DMS153 (cell line): ENCODE measurements at regions not wholly inside any gene's neighbourhood (a gene's known extent, or its start where the extent isn't known, plus 50 kb on each side); places are given as distances from the start of the nearest gene placed in this dataset.

ENCODE experiments used
- DNase-seq: peaks from one replicate; lab custom pipeline; 2025; lab: John Stamatoyannopoulos, UW

DNA sequence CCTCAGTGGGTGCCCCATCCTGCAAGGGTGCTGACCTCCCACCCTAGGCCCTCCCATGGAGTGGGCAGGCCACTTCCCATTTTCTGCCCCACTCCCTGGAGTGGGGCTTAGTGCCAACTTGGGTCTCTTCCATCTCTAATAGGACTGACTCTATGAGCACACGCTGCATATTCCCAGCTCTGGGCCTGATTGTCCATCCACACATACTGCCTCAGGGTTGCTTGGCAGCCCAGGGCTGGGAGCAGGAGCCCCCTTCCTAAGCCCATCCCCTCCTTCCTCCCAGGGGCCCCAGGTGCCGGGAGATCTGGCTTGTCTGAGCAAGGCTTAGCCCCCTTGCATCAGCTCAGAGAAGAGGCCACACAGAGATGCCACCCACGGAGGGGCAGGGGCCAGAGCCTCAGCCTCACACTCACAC lies 55.1 kb downstream of the PJA1 start:
- DNase-seq, result no peak

DNA sequence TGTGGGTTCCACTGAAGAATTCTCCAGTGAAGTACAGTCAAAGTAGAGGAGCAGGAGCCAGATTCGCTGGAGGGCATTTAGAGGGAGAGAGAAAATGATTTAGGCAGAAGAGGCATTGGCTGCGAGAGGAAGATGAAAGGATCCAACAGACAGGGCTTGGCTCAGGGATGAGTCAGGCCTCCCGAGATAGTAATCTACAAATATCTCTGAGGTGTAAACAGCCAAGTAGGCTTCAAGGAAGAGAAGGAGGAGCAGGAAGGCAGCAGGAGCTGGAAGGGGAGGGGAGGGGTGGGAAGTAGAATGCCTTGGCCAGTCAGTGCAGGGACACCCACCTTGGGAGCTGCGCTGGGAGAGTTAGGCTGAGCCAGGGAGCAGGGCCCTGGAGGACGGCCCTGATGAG lies 55.5 kb downstream of the PJA1 start:
- no peak for DNase-seq

DNA sequence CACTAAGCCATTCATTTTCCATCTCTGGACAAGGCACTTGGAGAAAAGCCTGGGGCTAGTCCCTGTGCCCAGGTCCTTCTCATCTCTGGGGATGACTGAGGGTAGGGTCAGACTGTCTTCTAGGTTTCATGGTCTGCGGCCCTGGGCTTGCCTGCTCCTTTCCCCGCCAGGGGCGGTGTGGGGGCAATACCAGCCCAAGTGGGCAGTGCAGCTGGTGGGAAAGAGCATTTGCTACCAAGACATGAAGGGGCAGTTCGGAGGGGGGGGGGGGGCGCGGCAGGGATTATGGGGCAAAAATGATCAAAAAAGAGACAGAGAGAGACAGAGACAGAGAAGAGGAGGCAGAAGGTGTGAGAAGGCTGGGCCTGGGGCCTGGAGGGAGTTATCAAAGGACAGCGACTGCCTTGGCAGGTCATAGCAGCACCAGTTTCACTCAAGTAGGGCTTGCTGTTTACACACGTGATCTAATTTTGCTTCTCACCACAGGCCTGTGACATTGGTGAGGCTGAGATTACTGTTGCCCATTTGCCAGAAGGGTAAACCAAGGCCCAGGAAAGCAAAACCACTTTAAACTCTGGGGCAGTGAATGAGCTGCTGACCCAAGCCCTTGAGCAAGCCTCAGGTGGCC lies 56.1 kb downstream of the PJA1 start:
- DNase-seq, result no peak

DNA sequence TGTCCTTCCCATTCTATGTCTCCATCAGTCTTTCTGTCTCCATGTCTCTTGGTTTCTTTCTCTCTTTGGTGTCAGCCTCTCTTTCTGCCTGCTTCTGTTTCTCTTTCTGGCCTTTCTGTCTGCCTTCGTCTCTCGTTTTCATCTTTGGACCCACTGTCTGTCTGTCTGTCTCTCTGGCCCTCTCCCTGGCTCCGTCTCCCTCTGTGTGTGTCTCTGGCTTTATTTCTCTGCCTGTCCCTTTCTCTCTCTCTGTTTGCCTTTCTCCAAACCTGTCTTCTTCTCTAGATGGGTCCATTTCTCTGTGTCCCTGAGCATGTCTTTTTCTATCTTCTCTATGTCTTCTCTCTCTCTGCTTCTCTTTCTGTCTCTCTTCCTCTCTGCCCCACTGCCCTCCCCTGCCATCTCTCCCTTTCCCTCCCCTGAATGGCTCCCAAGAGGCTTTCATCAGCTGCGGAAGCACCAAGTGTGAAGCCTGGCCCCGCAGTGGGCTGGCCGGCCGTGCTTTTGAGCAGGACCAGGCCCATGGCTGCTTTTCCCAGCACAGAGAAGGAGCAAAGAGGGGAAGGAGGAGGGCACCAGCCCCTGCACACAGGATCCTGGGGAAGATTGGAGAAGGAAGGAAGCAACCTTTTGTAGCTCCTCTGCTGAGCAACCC lies 57.4 kb downstream of the PJA1 start:
- no peak for DNase-seq

DNA sequence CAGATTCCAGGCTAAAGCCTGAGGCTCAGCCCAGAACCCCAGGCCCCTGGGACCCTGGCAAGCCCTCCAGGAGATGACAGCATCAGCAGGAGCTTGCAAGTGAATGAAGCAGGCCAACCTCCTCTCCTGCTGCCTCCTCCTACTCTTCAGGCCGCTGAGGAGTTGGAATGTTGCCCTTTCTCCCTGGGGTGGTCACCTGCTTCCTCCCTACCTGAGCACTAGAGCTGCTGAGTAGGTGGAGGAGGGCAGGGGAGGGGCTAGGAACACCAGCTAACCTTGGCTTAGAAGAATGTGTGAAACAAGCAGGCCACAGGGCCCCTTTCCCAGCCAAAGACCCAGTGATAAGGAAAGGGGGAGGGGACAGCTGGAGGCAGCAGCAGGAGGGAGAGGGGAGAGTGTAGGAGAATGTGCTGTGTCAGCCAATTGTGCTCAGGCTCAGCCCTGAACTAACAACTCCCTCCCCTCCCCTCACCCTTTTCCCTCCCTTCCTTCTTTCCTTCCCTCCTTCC lies 58.0 kb downstream of the PJA1 start:
- no peak for DNase-seq

DNA sequence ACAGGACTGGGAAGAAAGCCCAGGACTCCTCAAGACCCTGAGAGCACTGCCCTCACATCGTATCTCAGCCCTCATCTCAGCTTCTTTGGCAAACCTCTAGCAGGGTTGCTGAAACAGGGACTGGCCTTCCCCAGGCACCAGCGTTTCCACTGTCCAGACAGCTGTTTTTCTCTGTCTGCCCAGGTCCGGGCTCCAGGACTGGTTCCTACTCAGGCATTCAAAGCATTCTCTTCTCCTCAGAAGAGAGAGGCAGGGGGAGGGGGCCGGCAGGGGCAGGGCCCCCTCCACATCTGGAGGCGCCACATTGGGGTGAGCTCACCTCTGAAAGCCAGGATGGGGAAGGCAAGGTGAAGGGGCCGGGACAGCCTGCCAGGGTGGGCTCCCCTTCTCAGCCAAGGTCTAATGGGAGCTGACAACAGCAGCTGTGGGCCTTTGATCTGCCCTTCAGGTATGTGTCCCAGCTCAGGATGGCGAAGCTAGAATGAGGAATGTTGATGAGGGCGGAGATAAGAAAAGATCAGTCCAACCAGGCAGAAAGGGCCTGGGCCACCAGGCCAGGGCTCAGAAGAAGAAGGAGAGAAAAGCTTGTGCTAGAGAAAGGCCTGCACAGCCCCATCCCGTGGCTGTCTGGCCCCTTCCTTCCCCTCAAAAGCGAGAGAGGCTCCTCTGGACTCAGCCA lies 60.4 kb downstream of the PJA1 start:
- DNase-seq, result no peak

DNA sequence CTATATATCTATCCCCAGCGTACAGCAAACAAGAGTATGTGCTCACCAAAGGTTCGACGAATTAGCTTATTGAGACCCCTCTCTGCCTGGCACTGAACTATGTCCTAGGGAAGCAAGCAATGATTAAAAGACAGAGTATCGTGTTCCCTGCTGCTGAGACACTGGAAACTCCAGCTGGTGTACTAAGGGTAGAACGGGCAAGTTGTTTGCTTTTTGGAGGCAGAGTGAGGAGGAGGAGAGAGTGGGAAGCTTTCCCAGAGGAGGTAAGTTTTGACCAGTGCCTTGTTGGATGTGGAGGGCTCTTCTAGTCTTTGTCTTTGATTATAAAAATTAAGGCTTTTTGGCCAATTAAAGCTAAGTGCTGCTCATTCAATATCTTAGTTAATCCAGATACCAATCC lies 61.7 kb downstream of the PJA1 start:
- no peak for DNase-seq

DNA sequence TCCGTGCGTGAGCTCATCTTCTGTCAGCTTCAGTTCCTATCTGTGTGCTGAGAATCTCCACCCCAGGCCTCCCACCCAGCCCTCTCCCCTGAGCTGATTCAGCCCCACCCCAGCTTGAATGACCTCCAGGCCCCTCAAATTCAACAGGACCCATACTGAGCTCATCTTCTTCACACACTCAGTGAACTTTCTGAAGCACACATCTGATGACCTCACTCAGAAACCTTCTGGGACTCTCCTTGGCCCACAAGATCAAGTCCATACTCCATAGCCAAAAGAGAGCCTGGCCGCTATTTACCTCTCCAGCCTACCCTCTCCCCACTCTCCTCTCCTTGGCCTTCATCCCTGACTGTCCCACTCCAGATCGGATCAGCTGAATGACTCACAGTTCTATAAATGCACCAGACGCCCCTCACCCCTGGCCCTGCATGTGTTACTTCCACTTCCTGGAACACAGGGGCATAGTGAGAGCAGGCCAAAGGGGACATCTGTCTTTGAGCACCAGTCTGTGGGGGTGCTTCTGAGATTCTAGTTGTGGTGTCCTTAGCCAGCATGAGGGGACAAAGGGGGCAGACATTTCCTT lies 62.5 kb downstream of the PJA1 start:
- DNase-seq, result no peak

DNA sequence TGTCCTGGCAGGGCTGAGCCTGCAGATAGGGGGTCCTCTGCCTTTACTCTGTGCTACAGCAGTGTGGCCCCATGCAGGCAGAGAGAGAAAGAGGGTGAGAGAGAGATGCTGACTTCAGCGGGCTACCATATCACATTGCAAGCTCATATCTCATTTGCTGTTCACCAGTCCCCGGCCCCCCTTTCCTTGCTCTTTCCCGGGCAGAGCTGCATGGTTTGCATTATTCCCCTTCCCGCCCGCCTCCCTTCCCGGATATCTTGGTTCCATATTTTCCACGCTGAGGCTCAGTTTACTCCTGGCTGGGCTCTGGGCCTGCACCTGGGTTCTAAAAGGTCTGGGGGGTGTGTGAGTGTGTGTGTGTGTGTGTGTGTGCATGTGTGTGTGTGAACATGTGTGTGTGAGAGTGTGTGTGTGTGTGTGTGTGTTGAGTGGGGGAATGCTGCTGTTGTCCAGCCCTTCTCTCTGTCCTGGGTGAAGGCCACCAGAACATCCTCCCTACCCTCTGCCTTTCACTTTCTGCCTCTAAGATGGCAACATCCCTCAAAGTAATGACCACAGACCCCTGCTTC lies 63.5 kb downstream of the PJA1 start:
- no peak for DNase-seq

DNA sequence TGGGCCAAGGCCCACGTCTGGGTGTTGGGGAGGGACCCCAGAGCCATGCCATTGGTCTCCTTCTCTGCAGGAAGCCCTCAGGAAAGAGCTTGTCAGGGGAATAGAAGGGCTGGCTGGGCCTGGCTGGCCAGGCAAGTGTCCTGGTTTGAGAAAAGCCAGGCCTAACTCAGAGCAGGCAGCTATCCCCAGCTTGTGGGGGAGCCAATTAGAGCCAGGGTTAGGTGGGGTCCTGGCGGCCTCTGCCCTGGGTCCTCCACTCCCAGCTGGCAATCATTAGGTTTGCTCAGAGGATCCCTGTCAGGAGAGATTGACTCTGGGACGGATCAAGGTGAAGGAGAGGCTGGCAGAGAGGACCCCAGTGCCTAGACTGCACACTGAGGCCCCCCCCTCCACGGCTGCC lies 64.8 kb downstream of the PJA1 start:
- no peak for DNase-seq

DNA sequence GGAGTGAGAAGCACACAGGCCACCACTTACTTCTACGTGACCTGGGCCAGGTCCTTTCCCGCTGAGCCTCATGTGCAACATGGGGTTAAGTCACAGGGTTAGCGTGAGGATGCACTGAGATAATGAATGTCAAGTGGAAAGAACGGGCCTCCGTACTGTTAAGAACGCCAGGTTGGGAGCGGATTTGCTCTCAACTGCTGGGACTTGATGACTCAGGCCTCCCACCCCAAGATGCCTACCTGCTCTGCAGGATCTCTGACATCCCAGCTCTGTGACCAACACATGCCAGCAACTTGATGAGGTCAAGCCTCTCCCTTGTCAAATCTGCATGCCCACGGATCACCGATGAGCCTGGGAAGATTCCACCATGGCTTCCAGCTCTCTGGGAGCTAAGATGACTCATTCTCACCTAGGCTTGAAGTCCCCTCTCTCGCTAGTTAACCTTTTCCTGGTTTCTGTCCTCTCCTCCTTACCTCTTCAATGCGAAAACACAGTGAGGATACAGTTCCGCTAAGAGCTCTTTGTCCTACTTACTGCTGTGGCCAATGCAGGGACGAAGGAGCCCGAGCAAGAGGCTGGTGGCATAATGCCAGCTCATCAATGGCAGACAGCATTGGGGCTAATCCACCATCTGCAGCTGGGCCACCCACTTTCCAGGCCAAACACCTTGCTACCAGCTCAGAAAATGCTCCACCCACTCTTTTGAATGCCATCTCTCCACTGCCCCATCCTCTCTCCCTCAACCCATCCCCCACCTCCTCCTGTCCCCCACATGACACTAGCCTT lies 67.6 kb downstream of the PJA1 start:
- no peak for DNase-seq

DNA sequence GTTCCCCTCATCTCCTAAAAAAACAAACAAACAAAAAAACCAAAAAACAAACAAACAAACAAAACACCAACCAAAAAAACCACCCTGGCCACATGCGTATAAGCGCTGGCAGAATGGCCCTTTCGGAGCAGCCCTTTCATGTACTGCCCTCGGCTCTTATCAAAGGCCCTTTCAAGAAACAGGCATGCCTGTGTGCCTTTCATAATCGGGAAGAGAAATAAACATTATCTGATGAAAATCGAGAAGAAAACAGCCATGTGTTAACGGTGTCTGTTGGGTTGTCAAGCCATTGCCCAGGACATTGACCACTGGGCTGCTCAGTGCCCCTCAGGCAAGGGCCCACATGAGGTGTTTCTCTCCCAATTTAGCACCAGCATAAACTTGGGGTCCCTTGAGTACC lies 68.3 kb downstream of the PJA1 start:
- no peak for DNase-seq

DNA sequence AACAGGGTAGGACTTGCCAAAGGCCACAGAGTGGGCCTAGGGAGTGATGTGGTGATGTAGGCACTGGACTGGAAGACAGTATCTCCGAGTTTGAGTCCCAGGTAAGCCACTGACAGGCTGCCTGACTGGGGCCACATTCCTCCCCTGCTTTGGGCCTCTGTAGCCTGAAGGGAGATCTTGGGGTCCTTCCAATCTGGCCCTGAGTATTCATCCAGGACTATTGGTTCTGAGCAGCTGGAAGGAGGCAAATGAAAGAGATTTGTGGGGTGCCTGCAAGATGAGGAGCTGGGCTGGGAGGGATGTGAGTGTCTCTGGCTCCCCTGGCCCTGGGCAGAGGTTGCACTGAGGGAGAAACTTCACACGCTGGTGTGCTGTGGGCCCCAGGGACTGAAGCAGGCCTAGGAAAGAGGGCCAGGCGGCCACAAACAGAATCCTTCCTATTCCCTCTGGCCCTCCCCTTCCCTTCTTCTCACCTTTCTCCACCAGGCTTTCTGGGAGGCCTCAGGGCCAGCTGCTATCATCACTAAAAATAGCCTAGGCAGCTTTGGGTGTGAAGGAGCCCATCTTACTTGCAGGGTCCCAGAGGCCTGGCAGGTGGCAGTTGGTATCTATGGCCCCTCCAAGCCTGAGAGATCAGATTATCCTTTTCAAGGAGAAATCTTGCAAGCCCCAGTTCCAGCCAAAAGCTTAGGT lies 70.1 kb downstream of the PJA1 start:
- no peak for DNase-seq

DNA sequence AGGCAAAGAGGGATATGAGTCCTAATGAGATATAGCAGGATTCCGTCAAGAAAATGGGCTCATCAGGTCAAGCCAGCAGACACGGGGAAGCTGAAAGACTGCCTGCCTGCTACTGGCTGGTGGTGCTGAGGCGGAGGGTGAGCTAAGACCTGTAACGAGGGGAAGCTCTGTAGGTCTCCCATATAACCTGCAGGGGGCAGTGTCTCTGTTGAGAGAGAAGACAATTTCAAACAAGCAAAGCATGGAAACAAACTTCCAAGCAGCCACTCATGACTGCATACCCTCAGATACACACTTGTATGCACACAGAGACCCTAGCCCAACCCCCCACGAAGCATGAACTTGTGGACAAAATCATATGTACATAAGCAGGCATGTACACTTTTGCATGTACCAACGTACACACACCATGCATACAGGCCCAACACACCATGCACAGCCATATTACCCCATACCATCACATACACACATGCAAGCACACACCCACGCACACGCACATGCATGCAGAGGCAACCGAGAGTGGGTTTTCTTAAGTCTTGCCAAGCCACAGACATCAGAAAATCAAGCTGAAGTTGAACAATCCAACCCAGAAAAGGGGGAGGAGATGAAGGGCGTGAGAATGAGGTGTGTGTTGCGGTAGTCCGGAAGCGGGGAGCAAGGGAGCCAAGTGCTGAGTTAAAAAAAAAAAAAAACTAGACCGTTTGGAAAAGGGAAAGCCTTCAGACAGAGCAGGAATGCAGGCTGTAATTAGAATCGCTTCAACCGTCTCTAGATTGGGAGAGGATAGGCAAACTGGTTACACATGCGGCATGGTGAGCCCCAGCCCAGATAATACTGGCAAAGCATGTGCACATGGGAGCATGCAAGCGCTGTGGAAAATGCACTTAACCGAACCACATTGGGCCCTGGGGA lies 71.0 kb downstream of the PJA1 start:
- DNase-seq, result peak; percentile 2

DNA sequence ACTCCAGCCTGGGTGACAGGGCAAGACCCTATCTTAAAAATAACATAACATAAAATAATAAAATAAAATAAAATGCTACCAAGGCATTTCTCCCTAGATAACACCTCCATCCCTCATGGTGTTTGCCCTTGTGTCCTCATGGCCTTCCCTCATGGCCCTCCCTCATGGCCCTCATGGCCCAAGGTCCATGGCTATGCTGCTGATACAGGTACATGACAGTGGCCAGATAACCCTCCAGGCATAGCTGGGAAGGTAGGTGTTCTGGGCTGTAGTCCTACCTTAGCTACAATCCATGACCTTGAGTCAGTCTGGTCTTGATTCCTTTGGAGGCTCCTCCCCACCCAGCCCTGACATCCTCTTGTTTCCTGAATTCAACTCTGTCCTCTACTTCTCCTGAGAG lies 75.2 kb downstream of the PJA1 start:
- DNase-seq, result no peak

DNA sequence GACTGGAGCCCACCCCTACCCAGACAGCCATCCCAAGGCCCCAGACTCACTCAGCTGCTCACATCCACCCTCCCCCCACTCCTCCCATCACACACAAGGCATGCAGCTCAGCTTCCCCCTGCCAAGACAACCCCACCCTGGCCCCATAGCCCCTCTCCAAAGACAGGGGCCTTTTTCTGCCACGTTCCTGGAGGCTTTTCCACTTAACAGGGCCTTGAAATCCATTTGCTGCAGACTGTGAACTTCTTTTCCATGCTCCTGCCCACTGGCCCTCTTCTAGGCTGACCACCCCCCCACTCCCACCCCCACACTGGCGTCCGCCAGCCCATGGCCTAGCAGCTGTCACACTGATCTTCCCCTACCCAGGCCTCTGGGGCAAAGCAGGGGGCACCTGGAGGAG lies 76.0 kb downstream of the PJA1 start:
- DNase-seq, result no peak

DNA sequence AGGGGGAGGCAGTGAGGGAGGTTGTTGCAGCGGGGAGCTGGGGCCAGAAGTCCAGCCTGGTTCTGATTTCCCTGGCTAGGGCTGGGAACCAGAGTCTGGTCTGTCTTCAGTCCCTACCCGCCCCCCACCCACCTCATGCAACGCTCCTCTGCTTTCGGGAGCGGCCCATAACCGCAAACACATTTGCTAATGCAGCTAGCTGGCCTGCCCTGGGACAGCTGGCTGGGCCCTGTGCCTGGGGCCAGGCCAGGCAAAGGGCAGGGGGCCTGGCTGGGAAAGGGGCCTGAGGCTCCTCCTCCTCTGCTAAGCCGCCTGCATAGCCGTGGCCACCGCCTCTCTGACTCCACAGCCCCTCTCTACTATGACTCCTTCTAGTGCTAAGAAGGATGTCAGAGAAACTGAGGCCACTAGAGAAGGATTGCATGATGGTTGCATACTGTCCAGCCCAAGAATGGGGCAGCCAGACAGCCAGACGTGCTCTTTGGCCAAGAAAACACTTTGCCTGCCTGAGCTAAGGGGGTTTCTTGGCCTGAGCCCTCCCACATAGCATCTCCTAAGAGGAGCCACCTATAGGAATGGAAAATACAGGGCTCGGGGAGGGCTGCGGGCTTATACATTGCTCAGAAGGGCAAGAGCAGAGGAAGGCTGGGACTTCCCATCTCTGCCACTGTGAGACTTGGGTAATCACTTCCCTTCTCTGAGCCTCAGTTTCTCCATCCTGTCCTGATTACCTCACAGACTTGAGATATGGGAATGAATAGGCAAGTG lies 76.9 kb downstream of the PJA1 start:
- no peak for DNase-seq

DNA sequence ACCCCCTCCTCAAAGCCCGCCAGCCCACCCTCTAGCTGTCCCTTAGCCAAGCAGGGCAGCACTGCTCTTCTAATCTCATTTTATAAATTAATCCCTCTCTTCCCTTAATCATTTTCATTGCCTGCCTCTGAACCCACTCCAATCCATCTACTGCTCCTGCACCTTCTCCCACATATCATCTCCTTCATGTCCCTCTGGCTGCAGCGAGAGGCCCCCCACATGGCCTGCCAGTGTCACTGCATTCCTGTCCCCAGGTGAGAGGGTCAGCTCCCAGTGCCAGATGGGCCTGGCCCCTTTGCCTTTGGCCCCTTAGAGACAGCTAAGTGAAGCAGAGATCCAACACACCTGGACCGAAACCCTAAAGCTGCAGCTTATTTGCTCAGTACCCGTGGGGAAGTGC lies 79.4 kb downstream of the PJA1 start:
- DNase-seq, result no peak

DNA sequence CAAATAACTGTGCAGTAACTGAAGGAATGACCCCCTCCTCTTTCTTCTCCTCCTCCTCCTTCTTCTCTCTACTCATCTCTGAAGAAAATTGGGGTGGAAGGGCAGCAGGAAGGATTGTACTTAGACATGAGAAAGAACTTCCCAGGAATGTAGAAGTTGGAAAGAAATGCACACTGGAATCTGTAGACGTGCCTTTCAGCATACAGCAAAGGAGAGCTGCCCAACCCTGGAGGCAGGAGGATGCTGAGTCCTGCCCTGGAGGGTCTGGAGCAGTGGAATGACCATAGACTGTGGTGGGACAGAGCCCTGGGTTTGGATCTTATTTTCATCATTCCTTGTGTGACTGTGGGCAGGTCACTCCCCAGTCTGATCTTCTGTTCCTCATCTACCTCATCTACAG lies 80.1 kb downstream of the PJA1 start:
- no peak for DNase-seq
